Endodermal cell (in vitro differentiated cells): ENCODE measurements at regions not wholly inside any gene's neighbourhood (a gene's known extent, or its start where the extent isn't known, plus 50 kb on each side); places are given as distances from the start of the nearest gene placed in this dataset.

Source experiments
- DNase-seq: peaks from one replicate; pipeline ENCODE4 v3.0.0-alpha.2; 2017
- H3K27ac ChIP-seq: 2 replicates; pipeline ENCODE4 v1.5.1; 2013; ENCODE audit warnings: mild to moderate bottlenecking, low read depth, low read length, moderate library complexity
- H3K27me3 ChIP-seq: 2 replicates; pipeline ENCODE4 v1.6.1; 2013; ENCODE audit warnings: mild to moderate bottlenecking, low read length, moderate library complexity; ENCODE audit not compliant: insufficient read depth, control insufficient read depth, poor library complexity, severe bottlenecking
- H3K36me3 ChIP-seq: 2 replicates; pipeline ENCODE4 v1.7.0; 2013; ENCODE audit warnings: mild to moderate bottlenecking, low read length, moderate library complexity; ENCODE audit not compliant: control insufficient read depth, insufficient read depth
- H3K4me1 ChIP-seq: one replicate; pipeline ENCODE4 v1.7.0; 2013; ENCODE audit warnings: low read length; ENCODE audit not compliant: control insufficient read depth, insufficient read depth
- H3K4me3 ChIP-seq: 2 replicates; pipeline ENCODE4 v1.5.1; 2013; ENCODE audit warnings: mild to moderate bottlenecking, low read length, moderate library complexity
- H3K9ac ChIP-seq: 2 replicates; pipeline ENCODE4 v1.6.1; 2013; ENCODE audit warnings: mild to moderate bottlenecking, low read length, moderate library complexity; ENCODE audit not compliant: poor library complexity, severe bottlenecking; ENCODE audit errors: extremely low read depth
- H3K9me3 ChIP-seq: 2 replicates; pipeline ENCODE4 v1.6.1; 2013; ENCODE audit warnings: mild to moderate bottlenecking, low read length, moderate library complexity; ENCODE audit not compliant: control insufficient read depth
- H3K27ac Mint-ChIP-seq: 2 replicates; pipeline ENCODE4 v1.8.0; 2020; ENCODE audit warnings: mixed read lengths
- H3K27me3 Mint-ChIP-seq: 2 replicates; pipeline ENCODE4 v1.8.0; 2021; ENCODE audit warnings: mild to moderate bottlenecking, mixed read lengths; ENCODE audit not compliant: insufficient read depth
- H3K36me3 Mint-ChIP-seq: 2 replicates; pipeline ENCODE4 v1.8.0; 2020; ENCODE audit warnings: low read depth, mixed read lengths
- H3K4me1 Mint-ChIP-seq: 2 replicates; pipeline ENCODE4 v1.8.0; 2020; ENCODE audit warnings: mixed read lengths
- H3K4me3 Mint-ChIP-seq: 2 replicates; pipeline ENCODE4 v1.8.0; 2020; ENCODE audit warnings: mild to moderate bottlenecking, moderate library complexity, mixed read lengths
- H3K9me3 Mint-ChIP-seq: 2 replicates; pipeline ENCODE4 v1.8.0; 2020; ENCODE audit warnings: mild to moderate bottlenecking, mixed read lengths
- WGBS, 2 experiments: methylation state at CpG; one replicate each; pipeline versions ENCODE4 v1.1.5 to v1.1.7; 2013; ENCODE audit warnings: missing lambda C conversion rate in 2 of 2, mixed read lengths in 1 of 2; ENCODE audit not compliant: insufficient coverage in 1 of 2, insufficient read length in 1 of 2; 5-methylcytosine and 5-hydroxymethylcytosine counted together
- TF ChIP-seq, protein P1 (sequence below): fragments of 200-600 bp; sonication (generic); conservative IDR thresholded peaks from 2 replicates; pipeline ENCODE4 v1.5.0; 2021; ENCODE audit warnings: antibody characterized with exemption, mild to moderate bottlenecking

DNA sequence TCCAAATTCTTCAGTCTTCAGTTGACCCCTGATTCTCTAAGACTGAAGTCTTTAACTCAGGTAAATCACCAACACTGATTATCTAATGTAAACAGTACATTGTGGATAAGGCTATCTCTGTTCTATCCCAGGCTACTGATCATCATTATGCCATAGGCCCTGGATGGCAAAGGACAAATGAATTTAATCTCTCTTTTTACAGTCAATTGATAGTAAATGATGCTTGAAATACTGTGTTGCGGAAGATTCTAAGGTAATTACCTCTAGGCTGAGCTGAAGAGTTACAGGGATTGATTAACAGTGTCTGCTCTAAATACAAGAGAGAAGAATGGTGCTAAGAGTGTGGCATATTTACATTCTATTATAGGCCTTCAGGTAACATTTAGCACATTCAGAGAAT, 264.7 kb downstream of the ACTL7B start:
- TF ChIP-seq, protein P1, sequence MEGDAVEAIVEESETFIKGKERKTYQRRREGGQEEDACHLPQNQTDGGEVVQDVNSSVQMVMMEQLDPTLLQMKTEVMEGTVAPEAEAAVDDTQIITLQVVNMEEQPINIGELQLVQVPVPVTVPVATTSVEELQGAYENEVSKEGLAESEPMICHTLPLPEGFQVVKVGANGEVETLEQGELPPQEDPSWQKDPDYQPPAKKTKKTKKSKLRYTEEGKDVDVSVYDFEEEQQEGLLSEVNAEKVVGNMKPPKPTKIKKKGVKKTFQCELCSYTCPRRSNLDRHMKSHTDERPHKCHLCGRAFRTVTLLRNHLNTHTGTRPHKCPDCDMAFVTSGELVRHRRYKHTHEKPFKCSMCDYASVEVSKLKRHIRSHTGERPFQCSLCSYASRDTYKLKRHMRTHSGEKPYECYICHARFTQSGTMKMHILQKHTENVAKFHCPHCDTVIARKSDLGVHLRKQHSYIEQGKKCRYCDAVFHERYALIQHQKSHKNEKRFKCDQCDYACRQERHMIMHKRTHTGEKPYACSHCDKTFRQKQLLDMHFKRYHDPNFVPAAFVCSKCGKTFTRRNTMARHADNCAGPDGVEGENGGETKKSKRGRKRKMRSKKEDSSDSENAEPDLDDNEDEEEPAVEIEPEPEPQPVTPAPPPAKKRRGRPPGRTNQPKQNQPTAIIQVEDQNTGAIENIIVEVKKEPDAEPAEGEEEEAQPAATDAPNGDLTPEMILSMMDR, result no peak
- Mint-ChIP-seq H3K9me3 (no peaks in the 10 kb centered on the region), H3K4me3 (no peak overlapping the region), H3K27me3 (peaks cover 58% of the 10 kb centered on the region), H3K27ac (no peak overlapping the region), H3K36me3 (no peaks in the 10 kb centered on the region), H3K4me1 (peaks cover 25% of the 10 kb centered on the region)
- WGBS, 2 experiments, result 57% methylated on average over 1 of the region's 1 CpG; no CpG with 5 or more reads in 1 of the 2 experiments
- H3K9ac ChIP-seq, result no peak overlapping the region
- no peak for DNase-seq
- H3K36me3 ChIP-seq, result no peaks in the 10 kb centered on the region
- H3K4me1 ChIP-seq, result peaks cover 7% of the 10 kb centered on the region
- no peaks in the 10 kb centered on the region for H3K9me3 ChIP-seq
- peaks cover 52% of the 10 kb centered on the region for H3K27me3 ChIP-seq
- H3K4me3 ChIP-seq, result peak overlapping the region; percentile 16
- no peak overlapping the region for H3K27ac ChIP-seq

DNA sequence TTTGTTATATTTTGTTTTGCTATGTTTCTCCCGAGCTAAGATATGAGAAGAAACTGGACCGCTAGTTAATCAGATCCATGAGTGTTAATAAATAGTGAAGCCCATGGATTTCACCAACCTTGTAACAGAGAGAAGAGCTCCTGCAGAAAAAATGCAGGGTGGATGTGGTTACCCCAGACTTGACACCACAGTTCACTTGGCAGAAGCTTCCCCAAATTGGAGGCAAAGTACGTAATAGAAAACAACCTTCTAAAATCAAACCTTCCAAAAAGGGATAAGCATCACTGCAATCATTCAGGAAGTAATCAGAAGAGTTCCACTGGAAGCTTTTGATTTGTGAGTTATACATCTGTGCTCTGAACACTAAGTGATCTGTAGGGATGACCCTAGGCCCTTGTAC, 267.5 kb downstream of the ACTL7B start:
- Histone ChIP-seq H3K27ac (no peak overlapping the region), H3K4me1 (peaks cover 7% of the 10 kb centered on the region), H3K4me3 (no peak overlapping the region), H3K27me3 (peaks cover 33% of the 10 kb centered on the region), H3K36me3 (no peaks in the 10 kb centered on the region), H3K9me3 (no peaks in the 10 kb centered on the region), H3K9ac (no peak overlapping the region)
- no peak for DNase-seq
- TF ChIP-seq, protein P1, result no peak
- Mint-ChIP-seq H3K27me3 (peaks cover 51% of the 10 kb centered on the region), H3K4me1 (peaks cover 21% of the 10 kb centered on the region), H3K4me3 (no peak overlapping the region), H3K36me3 (no peaks in the 10 kb centered on the region), H3K27ac (no peak overlapping the region), H3K9me3 (no peaks in the 10 kb centered on the region)
- 83 to 99% methylated on average over 1 to 3 of the region's 3 CpGs for WGBS, 2 experiments

DNA sequence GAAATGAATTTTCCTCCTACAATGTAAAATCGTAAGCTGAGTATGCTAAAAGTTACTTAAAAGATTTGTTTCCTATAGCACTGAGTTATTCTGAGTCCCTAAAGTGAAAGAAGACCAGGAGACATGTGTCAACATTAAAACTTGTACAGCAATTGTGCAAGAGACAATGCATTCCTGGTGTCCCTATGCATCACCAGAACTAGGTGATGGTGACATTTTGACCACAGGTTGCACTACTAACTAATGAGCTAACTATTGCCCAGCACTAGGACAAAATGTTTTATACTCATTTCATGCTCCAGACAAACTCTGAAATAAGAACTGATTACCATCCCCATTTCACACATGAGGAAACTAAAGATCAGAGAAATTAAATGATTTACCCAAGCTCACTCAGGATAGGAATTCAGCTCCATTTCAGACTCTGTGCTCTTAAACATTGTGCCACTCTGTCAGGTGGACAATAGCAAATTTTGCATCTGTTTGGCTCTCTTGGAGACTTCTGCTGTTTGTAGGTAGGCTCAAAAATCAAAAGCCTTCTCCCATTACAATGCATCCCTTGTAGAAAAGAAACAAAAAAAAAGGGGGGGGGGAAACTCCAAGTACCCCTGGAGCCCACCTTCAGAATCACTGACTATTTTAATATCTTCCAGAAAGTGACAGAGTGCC, 269.2 kb downstream of the ACTL7B start:
- Mint-ChIP-seq H3K4me1 (peaks cover 19% of the 10 kb centered on the region), H3K36me3 (no peaks in the 10 kb centered on the region), H3K27ac (no peak overlapping the region), H3K27me3 (peaks cover 52% of the 10 kb centered on the region), H3K9me3 (no peaks in the 10 kb centered on the region), H3K4me3 (no peak overlapping the region)
- WGBS, 2 experiments, result 86 to 100% methylated on average over 1 of the region's 1 CpG
- peaks cover 23% of the 10 kb centered on the region for H3K27me3 ChIP-seq
- TF ChIP-seq, protein P1, result no peak
- no peaks in the 10 kb centered on the region for H3K9me3 ChIP-seq
- H3K9ac ChIP-seq, result no peak overlapping the region
- H3K4me3 ChIP-seq, result no peak overlapping the region
- no peak overlapping the region for H3K27ac ChIP-seq
- peaks cover 4% of the 10 kb centered on the region for H3K4me1 ChIP-seq
- H3K36me3 ChIP-seq, result no peaks in the 10 kb centered on the region
- no peak for DNase-seq
